Epithelial cell of esophagus (primary cell): ENCODE measurements at regions not wholly inside any gene's neighbourhood (a gene's known extent, or its start where the extent isn't known, plus 50 kb on each side); places are given as distances from the start of the nearest gene placed in this dataset.

Source experiments
- DNase-seq: peaks from one replicate; pipeline ENCODE4 v3.0.0; 2010; ENCODE audit warnings: low read depth
- H3K4me3 ChIP-seq: 2 replicates; pipeline ENCODE4 v1.5.1; 2011; ENCODE audit warnings: mild to moderate bottlenecking, low read length, control low read depth
- TF ChIP-seq, protein P1 (sequence below): IDR thresholded peaks from 2 replicates; pipeline ENCODE4 v1.5.1; 2011; ENCODE audit warnings: low read depth, mild to moderate bottlenecking, low read length, control low read depth, inconsistent platforms; ENCODE audit not compliant: insufficient read depth; ENCODE audit errors: missing control alignments

DNA sequence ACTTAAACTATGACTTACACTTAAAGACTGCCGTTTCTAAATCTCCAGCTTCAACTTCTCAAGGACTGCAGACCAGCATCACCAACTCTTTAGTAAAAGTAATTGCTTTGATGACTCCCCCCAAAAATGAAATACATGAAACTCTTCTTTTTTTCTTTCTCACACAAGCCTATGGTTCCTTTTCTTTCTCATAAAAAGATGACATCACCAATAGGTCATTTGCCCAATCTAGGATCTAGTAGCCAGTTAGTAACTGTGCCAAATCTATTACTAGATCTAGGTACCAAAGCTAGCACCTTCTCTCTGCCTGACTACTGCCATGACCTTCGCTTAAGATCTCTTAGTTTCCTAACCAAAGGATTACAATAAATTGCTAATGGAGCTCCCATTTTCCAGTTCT lies 1266.0 kb upstream of the ADGRL4 start:
- DNase-seq, result no peak
- H3K4me3 ChIP-seq, result no peak overlapping the region
- TF ChIP-seq, protein P1, sequence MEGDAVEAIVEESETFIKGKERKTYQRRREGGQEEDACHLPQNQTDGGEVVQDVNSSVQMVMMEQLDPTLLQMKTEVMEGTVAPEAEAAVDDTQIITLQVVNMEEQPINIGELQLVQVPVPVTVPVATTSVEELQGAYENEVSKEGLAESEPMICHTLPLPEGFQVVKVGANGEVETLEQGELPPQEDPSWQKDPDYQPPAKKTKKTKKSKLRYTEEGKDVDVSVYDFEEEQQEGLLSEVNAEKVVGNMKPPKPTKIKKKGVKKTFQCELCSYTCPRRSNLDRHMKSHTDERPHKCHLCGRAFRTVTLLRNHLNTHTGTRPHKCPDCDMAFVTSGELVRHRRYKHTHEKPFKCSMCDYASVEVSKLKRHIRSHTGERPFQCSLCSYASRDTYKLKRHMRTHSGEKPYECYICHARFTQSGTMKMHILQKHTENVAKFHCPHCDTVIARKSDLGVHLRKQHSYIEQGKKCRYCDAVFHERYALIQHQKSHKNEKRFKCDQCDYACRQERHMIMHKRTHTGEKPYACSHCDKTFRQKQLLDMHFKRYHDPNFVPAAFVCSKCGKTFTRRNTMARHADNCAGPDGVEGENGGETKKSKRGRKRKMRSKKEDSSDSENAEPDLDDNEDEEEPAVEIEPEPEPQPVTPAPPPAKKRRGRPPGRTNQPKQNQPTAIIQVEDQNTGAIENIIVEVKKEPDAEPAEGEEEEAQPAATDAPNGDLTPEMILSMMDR, result no peak

DNA sequence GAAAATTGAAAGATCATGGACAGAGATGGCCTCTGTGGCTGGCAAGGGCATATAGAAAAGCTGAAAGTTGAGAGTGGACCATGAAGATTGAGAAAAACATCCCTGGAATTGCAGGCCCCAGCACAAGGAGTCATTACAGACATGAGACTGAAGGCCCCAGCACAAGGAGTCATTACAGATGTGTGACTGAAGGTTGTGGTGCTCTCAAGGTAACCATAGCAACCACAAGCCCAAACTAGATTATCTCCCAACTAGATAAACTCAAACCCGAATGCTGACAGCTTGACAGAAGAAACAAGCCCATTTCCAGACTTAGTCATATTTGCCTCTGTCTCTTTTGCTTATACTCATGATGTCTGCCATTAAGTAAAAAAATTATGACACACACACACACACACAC lies 1252.1 kb upstream of the ADGRL4 start:
- peak; percentile 86 for DNase-seq
- TF ChIP-seq, protein P1, result no peak
- H3K4me3 ChIP-seq, result no peak overlapping the region

DNA sequence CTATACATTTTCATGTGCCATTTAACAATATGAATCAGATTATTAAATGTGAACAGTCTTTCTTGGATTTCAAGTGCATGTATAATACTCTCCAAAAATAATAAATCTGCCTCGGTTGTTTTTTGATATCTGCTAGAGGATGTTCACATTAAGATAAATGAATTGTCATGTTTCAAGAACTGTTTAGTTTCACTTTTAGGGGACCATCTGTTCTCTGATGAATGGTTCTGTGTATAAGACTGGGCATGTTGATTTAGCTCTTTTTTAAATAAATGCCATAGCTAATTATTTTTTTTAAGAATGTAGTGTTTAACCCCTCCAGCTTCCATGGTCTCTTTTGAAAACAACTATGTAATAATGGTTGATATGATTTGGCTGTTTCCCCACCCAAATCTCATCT lies 1245.1 kb upstream of the ADGRL4 start:
- H3K4me3 ChIP-seq, result no peak overlapping the region
- no peak for DNase-seq
- TF ChIP-seq, protein P1, result no peak

DNA sequence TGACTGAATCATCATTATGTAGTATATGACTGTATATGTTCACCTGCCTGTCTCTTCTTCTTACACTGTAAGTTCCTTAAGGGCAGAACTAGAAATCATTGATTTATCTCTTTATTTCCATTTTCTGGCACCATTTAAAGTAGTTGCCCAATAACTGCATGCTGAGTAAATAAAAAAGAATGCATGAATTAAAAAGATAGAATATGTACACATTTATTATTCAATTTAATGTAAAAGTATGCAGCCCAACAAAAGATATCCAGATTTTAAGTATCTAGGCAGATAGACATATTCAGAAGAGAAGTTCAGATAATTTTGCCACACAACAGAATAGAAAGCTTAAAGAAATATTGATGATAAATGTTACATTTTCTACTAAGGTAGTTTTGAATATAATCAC lies 1244.6 kb upstream of the ADGRL4 start:
- DNase-seq, result no peak
- TF ChIP-seq, protein P1, result no peak
- H3K4me3 ChIP-seq, result no peak overlapping the region

DNA sequence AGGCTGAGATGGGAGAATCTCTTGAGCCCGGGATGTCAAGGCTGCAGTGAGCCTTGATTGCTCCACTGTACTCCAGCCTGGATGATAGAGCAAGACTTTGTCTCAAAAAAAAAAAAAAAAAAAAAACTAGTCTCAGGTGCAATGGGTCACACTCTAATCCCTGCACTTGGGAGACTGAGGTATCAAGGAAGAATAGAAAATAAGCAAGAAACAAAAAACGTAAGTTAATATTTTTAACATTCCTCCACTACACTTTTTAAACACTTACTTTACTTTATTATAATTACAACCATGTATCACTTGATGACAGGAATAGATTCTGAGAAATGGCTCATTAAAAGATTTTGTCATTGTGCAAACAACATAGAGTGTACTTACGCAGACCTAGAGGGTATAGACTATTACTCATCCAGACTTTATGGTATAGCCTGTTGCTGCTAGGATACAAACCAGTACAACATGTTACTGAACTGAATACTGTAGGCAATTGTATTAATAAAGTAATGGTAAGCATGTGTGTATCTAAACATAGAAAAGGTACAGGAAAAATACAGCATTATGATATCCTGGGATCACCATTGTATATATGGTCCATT lies 1244.1 kb upstream of the ADGRL4 start:
- TF ChIP-seq, protein P1, result no peak
- H3K4me3 ChIP-seq, result no peak overlapping the region
- DNase-seq, result peak; percentile 92

DNA sequence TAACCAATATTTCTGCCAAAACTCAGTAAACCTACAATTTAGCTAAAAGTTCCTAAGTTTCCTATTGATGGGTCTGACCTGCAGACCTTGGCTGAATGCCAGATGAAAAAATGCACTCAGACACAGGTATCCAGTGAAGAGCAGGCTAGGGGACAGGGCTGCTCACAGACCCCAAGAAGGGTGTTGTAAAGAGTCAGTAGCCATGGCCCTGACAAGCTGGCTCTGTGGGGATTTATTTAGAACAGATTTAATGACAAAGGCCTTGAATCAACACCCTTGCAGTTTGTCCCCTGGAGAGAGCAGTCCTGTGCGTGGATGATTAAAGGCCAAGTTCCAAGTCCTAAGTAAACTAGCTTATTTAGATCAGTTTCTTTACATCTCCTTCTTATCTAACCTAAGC lies 1243.2 kb upstream of the ADGRL4 start:
- TF ChIP-seq, protein P1, result no peak
- DNase-seq, result no peak
- H3K4me3 ChIP-seq, result no peak overlapping the region

DNA sequence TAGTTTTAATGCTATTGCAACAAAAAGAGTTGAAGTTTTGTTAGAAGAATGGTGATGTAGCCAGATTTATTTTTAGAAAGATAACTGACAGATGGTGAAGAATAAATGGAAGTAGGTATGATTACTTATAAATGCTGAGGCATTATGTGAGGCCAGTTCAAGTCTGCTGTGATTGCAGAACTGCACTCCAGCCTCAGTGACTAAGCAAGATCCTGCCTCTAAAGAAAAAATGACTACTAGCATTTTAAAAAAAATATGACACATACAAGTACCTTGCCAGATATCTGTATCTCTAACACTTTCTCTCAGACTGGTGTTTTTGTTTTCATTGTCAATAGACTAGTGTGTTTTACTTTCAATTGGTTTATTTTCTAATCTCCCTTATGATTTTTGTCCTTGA lies 1242.4 kb upstream of the ADGRL4 start:
- no peak overlapping the region for H3K4me3 ChIP-seq
- TF ChIP-seq, protein P1, result no peak
- peak; percentile 88 for DNase-seq
